ENCODE measurements at regions not wholly inside any gene's neighbourhood (a gene's known extent, or its start where the extent isn't known, plus 50 kb on each side); places are given as distances from the start of the nearest gene placed in this dataset.
"Not testable (repeated sequence)": the region's sequence is repeated elsewhere in the genome, so short reads cannot be mapped to it uniquely, and the experiment has no call there.

- H3K4me3 ChIP-seq (ENCODE audit: low read length); H3K4me1 ChIP-seq (ENCODE audit: insufficient read depth, low read length); H3K27ac ChIP-seq (ENCODE audit: low read depth in 1 of 2, low read length in 2 of 2); H3K27ac Mint-ChIP-seq; H3K4me1 Mint-ChIP-seq (ENCODE audit: low read depth); H3K4me3 Mint-ChIP-seq; H3K36me3 Mint-ChIP-seq (ENCODE audit: low read depth); POLR2A ChIA-PET; CTCF ChIA-PET; H3K27me3 ChIP-seq (ENCODE audit: control insufficient read depth in 1 of 2, insufficient read depth in 2 of 2, low read length in 2 of 2); H3K36me3 ChIP-seq (ENCODE audit: insufficient read depth, low read length); H3K9me3 Mint-ChIP-seq; intact Hi-C loops (cut with DNase I, micrococcal nuclease); H3K9me3 ChIP-seq (ENCODE audit: control insufficient read depth in 1 of 2, insufficient read depth in 1 of 2, low read length in 2 of 2); ATAC-seq (ENCODE audit: poor library complexity): not testable (repeated sequence)
- DNase-seq, result peak in 2 of 14 experiments; percentile 12 to 19
- H3K27me3 Mint-ChIP-seq, result peaks cover 15% of the 10 kb centered on the region
Observed at GRCh38 chr17:83173180-83173913, 93.9 kb downstream of the METRNL start.

GRCh38 chr17:83173914-83174361 lies 94.5 kb downstream of the METRNL start:
- H3K4me3 ChIP-seq (ENCODE audit: low read length), result no peak overlapping the region
- peaks cover 15% of the 10 kb centered on the region for H3K27me3 Mint-ChIP-seq
- DNase-seq (peak in 2 of 14 experiments; percentile 7 to 29), ATAC-seq (ENCODE audit: poor library complexity) (no peak)
- no peaks in the 10 kb centered on the region for H3K9me3 ChIP-seq (ENCODE audit: control insufficient read depth in 1 of 2, insufficient read depth in 1 of 2, low read length in 2 of 2)
- peaks cover 0 to 3% of the 10 kb centered on the region in 2 experiments for H3K27me3 ChIP-seq (ENCODE audit: control insufficient read depth in 1 of 2, insufficient read depth in 2 of 2, low read length in 2 of 2)
- no peak for TF ChIP-seq CTCF (IDR thresholded peaks at IDR 0.05)
- no peak overlapping the region for H3K27ac Mint-ChIP-seq
- H3K9me3 Mint-ChIP-seq, result no peaks in the 10 kb centered on the region
- no peak overlapping the region for H3K4me3 Mint-ChIP-seq
- no peaks in the 10 kb centered on the region for H3K36me3 Mint-ChIP-seq (ENCODE audit: low read depth)
- ChIA-PET CTCF (no interaction called here), POLR2A (no interaction called here)
- H3K27ac ChIP-seq (ENCODE audit: low read depth in 1 of 2, low read length in 2 of 2), result no peak overlapping the region
- intact Hi-C loops (cut with DNase I, micrococcal nuclease), result no loop called here
- no peaks in the 10 kb centered on the region for H3K4me1 Mint-ChIP-seq (ENCODE audit: low read depth)
- H3K4me1 ChIP-seq (ENCODE audit: insufficient read depth, low read length), result no peaks in the 10 kb centered on the region
- no peaks in the 10 kb centered on the region for H3K36me3 ChIP-seq (ENCODE audit: insufficient read depth, low read length)

- no peak overlapping the region for H3K4me3 Mint-ChIP-seq
- Histone ChIP-seq H3K9me3 (ENCODE audit: control insufficient read depth in 1 of 2, insufficient read depth in 1 of 2, low read length in 2 of 2) (no peaks in the 10 kb centered on the region), H3K4me1 (ENCODE audit: insufficient read depth, low read length) (no peaks in the 10 kb centered on the region)
Observed at GRCh38 chr17:83174362-83175118, 95.1 kb downstream of the METRNL start.

More at GRCh38 chr17:83174362-83175118, 95.1 kb downstream of the METRNL start:
- ChIA-PET CTCF (no interaction called here), POLR2A (no interaction called here)
- H3K27ac ChIP-seq (ENCODE audit: low read depth in 1 of 2, low read length in 2 of 2), result no peak overlapping the region
- H3K27me3 ChIP-seq (ENCODE audit: control insufficient read depth in 1 of 2, insufficient read depth in 2 of 2, low read length in 2 of 2), result peaks cover 0 to 3% of the 10 kb centered on the region in 2 experiments
- H3K27me3 Mint-ChIP-seq, result peaks cover 10% of the 10 kb centered on the region
- no peaks in the 10 kb centered on the region for H3K4me1 Mint-ChIP-seq (ENCODE audit: low read depth)
- DNase-seq (peak in 1 of 14 experiments; percentile 4), ATAC-seq (ENCODE audit: poor library complexity) (no peak)
- H3K27ac Mint-ChIP-seq, result no peak overlapping the region
- intact Hi-C loops (cut with DNase I, micrococcal nuclease), result no loop called here
- no peak for TF ChIP-seq CTCF (IDR thresholded peaks at IDR 0.05)
- H3K9me3 Mint-ChIP-seq, result no peaks in the 10 kb centered on the region
- H3K4me3 ChIP-seq (ENCODE audit: low read length), result no peak overlapping the region
- no peaks in the 10 kb centered on the region for H3K36me3 ChIP-seq (ENCODE audit: insufficient read depth, low read length)
- no peaks in the 10 kb centered on the region for H3K36me3 Mint-ChIP-seq (ENCODE audit: low read depth)

All from CD4-positive, alpha-beta T cell (primary cell).